ENCODE measurements at regions not wholly inside any gene's neighbourhood (a gene's known extent, or its start where the extent isn't known, plus 50 kb on each side); places are given as distances from the start of the nearest gene placed in this dataset.

GRCh38 chr12:87575906-87576305 lies 453.3 kb downstream of the C12orf50 start:
- TF ChIP-seq, protein P1, sequence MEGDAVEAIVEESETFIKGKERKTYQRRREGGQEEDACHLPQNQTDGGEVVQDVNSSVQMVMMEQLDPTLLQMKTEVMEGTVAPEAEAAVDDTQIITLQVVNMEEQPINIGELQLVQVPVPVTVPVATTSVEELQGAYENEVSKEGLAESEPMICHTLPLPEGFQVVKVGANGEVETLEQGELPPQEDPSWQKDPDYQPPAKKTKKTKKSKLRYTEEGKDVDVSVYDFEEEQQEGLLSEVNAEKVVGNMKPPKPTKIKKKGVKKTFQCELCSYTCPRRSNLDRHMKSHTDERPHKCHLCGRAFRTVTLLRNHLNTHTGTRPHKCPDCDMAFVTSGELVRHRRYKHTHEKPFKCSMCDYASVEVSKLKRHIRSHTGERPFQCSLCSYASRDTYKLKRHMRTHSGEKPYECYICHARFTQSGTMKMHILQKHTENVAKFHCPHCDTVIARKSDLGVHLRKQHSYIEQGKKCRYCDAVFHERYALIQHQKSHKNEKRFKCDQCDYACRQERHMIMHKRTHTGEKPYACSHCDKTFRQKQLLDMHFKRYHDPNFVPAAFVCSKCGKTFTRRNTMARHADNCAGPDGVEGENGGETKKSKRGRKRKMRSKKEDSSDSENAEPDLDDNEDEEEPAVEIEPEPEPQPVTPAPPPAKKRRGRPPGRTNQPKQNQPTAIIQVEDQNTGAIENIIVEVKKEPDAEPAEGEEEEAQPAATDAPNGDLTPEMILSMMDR (IDR thresholded peaks at IDR 0.05; ENCODE audit: extremely low read depth in 1 of 2, insufficient read depth in 1 of 2, low read depth in 1 of 2, low read length in 2 of 2) = no peak
- TF ChIP-seq POLR2AphosphoS5 (IDR thresholded peaks at IDR 0.05; ENCODE audit: insufficient read depth, low read depth, low read length) = no peak
- TF ChIP-seq POLR2A (IDR thresholded peaks at IDR 0.05; ENCODE audit: low read depth, low read length) = no peak
- TF ChIP-seq FOS (IDR thresholded peaks at IDR 0.05; ENCODE audit: borderline replicate concordance, insufficient read depth, low read length) = no peak
- no peak for TF ChIP-seq EZH2 (IDR thresholded peaks at IDR 0.05; ENCODE audit: borderline replicate concordance, low read depth, low read length, severe bottlenecking)
- no peak for TF ChIP-seq MAX (IDR thresholded peaks at IDR 0.05; ENCODE audit: insufficient read depth, insufficient read length)
- no peak for TF ChIP-seq JUN (IDR thresholded peaks at IDR 0.05; ENCODE audit: borderline replicate concordance, insufficient read depth, insufficient read length, low read depth)
- no peak for TF ChIP-seq MYC (IDR thresholded peaks at IDR 0.05; ENCODE audit: low read depth, low read length)
- no peak for TF ChIP-seq GATA2 (IDR thresholded peaks at IDR 0.05; ENCODE audit: insufficient read depth, insufficient read length, low read depth, low read length)

All from endothelial cell of umbilical vein (primary cell).